ENCODE measurements at regions not wholly inside any gene's neighbourhood (a gene's known extent, or its start where the extent isn't known, plus 50 kb on each side); places are given as distances from the start of the nearest gene placed in this dataset.

DNA sequence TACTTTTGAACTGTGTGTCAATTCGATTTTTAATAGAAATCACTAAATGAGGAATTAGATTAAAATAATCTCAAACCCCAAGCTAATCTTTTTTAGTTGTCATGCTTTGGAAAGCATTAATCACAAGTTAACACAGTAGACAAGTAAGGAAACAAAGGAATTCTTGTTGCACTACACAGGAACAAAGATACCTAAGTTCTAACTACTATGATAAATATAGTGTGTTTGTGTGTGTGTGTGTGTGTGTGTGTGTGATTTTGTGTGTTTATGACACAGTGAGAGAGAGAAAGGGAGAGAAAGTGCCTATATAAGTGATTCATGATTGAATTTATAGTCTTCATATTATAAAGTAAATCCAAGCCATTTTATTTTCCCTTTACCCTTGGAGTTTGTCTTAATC is 931.4 kb downstream of the PCDH7 start:
- Histone ChIP-seq H3K4me1 (no peaks in the 10 kb centered on the region), H3K9me3 (no peaks in the 10 kb centered on the region), H3K27ac (no peak overlapping the region), H3K4me3 (no peak overlapping the region), H3K4me2 (no peak overlapping the region)
- no peak for FAIRE-seq
- WGBS (ENCODE audit: missing lambda C conversion rate), result 7% methylated on average over 1 of the region's 1 CpG
- TF ChIP-seq, protein P1, sequence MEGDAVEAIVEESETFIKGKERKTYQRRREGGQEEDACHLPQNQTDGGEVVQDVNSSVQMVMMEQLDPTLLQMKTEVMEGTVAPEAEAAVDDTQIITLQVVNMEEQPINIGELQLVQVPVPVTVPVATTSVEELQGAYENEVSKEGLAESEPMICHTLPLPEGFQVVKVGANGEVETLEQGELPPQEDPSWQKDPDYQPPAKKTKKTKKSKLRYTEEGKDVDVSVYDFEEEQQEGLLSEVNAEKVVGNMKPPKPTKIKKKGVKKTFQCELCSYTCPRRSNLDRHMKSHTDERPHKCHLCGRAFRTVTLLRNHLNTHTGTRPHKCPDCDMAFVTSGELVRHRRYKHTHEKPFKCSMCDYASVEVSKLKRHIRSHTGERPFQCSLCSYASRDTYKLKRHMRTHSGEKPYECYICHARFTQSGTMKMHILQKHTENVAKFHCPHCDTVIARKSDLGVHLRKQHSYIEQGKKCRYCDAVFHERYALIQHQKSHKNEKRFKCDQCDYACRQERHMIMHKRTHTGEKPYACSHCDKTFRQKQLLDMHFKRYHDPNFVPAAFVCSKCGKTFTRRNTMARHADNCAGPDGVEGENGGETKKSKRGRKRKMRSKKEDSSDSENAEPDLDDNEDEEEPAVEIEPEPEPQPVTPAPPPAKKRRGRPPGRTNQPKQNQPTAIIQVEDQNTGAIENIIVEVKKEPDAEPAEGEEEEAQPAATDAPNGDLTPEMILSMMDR (IDR thresholded peaks at IDR 0.05), result no peak
- no peak for TF ChIP-seq CHD4 (IDR thresholded peaks at IDR 0.05; ENCODE audit: borderline replicate concordance)
- TF ChIP-seq, protein P2, sequence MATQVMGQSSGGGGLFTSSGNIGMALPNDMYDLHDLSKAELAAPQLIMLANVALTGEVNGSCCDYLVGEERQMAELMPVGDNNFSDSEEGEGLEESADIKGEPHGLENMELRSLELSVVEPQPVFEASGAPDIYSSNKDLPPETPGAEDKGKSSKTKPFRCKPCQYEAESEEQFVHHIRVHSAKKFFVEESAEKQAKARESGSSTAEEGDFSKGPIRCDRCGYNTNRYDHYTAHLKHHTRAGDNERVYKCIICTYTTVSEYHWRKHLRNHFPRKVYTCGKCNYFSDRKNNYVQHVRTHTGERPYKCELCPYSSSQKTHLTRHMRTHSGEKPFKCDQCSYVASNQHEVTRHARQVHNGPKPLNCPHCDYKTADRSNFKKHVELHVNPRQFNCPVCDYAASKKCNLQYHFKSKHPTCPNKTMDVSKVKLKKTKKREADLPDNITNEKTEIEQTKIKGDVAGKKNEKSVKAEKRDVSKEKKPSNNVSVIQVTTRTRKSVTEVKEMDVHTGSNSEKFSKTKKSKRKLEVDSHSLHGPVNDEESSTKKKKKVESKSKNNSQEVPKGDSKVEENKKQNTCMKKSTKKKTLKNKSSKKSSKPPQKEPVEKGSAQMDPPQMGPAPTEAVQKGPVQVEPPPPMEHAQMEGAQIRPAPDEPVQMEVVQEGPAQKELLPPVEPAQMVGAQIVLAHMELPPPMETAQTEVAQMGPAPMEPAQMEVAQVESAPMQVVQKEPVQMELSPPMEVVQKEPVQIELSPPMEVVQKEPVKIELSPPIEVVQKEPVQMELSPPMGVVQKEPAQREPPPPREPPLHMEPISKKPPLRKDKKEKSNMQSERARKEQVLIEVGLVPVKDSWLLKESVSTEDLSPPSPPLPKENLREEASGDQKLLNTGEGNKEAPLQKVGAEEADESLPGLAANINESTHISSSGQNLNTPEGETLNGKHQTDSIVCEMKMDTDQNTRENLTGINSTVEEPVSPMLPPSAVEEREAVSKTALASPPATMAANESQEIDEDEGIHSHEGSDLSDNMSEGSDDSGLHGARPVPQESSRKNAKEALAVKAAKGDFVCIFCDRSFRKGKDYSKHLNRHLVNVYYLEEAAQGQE (IDR thresholded peaks at IDR 0.05), result no peak
- TF ChIP-seq HOXB13 (CRISPR knock-in tag; IDR thresholded peaks at IDR 0.05; ENCODE audit: low read depth), result no peak
- TF ChIP-seq, protein P3, sequence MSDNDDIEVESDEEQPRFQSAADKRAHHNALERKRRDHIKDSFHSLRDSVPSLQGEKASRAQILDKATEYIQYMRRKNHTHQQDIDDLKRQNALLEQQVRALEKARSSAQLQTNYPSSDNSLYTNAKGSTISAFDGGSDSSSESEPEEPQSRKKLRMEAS (IDR thresholded peaks at IDR 0.05), result no peak
- no peak for TF ChIP-seq MYC (IDR thresholded peaks at IDR 0.05; ENCODE audit: borderline replicate concordance, low read length)
- no peak for TF ChIP-seq KDM1A (IDR thresholded peaks at IDR 0.05; ENCODE audit: low read depth)
- no peak for TF ChIP-seq RCOR1 (IDR thresholded peaks at IDR 0.05; ENCODE audit: low read depth, low read length)
- no peak for TF ChIP-seq POLR2A (IDR thresholded peaks at IDR 0.05; ENCODE audit: low read length)
- TF ChIP-seq TP53 (CRISPR knock-in tag; IDR thresholded peaks at IDR 0.05), result no peak
- no peak for TF ChIP-seq FOXS1 (CRISPR knock-in tag; IDR thresholded peaks at IDR 0.05)
- no peak for TF ChIP-seq CHD2 (IDR thresholded peaks at IDR 0.05; ENCODE audit: low read length, partially characterized antibody)
- ChIA-PET CTCF (no interaction called here), POLR2A (no interaction called here)
- DNase-seq (ENCODE audit: low read depth in 1 of 2, low spot score in 1 of 2), result no peak
- ATAC-seq, result no peak

DNA sequence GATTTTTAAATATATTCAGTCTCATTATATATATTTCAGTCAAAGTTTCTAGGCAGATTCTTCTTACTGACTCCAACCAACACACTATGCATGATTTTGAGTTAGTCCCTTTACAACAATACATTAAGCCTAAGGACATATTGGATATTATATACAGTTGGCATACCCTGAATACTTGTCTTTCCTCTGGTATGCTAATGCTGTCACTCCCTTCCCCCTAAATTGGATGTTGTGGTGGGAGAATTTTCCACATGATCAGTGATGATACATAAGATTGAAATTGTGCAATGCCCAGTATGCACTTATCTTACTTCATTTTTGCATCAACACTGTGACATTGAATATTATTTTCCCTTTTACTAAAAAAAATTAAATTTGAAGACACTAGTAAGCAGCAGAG is 935.2 kb downstream of the PCDH7 start:
- no peaks in the 10 kb centered on the region for H3K4me1 ChIP-seq
- ATAC-seq (no peak), FAIRE-seq (no peak), DNase-seq (ENCODE audit: low read depth in 1 of 2, low spot score in 1 of 2) (no peak)
- TF ChIP-seq NR3C1 (IDR thresholded peaks at IDR 0.05) (no peak), EHMT2 (IDR thresholded peaks at IDR 0.05; ENCODE audit: low read depth) (no peak)
- no peak overlapping the region for H3K27ac ChIP-seq
- H3K4me2 ChIP-seq, result no peak overlapping the region
- ChIA-PET POLR2A (no interaction called here), CTCF (interaction anchor here (0.6 kb wide), 1 partner anchor 11 kb away, joined by 3 read pairs; no protein-coding TSS in a partner anchor)
- no peaks in the 10 kb centered on the region for H3K9me3 ChIP-seq
- no peak overlapping the region for H3K4me3 ChIP-seq

DNA sequence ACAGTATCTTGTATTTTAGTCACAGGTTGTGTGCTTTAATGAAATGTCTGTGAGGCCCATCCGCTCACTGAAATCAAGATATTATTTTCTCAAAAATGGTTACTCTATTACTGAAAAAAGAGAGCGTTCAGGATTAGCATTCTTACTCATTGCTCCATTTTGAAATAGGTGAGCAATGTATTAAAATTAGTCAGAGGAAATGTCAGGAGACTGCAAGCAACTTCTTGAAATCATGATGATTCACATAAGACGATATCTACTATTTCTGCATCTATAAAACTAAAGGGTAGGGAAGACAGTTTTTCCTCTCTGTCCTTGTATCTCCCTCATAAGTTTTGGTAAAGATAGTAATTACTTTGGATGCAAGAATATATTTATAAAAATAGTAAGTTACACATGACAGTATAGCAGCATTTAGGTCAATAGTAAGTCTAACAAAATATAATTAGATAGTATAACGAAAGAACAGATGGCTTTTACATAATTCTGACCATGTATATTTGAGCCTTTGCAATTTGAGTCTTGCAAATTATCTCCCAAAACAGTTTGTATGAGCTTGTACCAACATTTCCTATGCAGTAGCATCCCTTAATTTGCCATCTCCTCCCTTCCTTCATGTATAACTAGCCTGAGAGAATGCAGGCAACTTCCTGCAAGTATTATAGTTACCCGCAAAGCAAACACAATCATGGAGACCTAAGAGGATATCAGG is 937.8 kb downstream of the PCDH7 start:
- no peaks in the 10 kb centered on the region for H3K9me3 ChIP-seq
- POLR2A ChIA-PET, result no interaction called here
- H3K4me3 ChIP-seq, result no peak overlapping the region
- FAIRE-seq (no peak), DNase-seq (ENCODE audit: low read depth in 1 of 2, low spot score in 1 of 2) (no peak), ATAC-seq (no peak)
- TF ChIP-seq SMC3 (IDR thresholded peaks at IDR 0.05), result no peak
- no peak for TF ChIP-seq MAFK (IDR thresholded peaks at IDR 0.05; ENCODE audit: partially characterized antibody)
- TF ChIP-seq, protein P4, sequence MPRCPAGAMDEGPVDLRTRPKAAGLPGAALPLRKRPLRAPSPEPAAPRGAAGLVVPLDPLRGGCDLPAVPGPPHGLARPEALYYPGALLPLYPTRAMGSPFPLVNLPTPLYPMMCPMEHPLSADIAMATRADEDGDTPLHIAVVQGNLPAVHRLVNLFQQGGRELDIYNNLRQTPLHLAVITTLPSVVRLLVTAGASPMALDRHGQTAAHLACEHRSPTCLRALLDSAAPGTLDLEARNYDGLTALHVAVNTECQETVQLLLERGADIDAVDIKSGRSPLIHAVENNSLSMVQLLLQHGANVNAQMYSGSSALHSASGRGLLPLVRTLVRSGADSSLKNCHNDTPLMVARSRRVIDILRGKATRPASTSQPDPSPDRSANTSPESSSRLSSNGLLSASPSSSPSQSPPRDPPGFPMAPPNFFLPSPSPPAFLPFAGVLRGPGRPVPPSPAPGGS (IDR thresholded peaks at IDR 0.05), result no peak
- no peak for TF ChIP-seq CBX8 (IDR thresholded peaks at IDR 0.05)
- TF ChIP-seq ESRRA (IDR thresholded peaks at IDR 0.05; ENCODE audit: borderline replicate concordance, low read length), result no peak
- no peak for TF ChIP-seq CHD2 (IDR thresholded peaks at IDR 0.05; ENCODE audit: low read length, partially characterized antibody)
- TF ChIP-seq RFX5 (IDR thresholded peaks at IDR 0.05), result no peak
- TF ChIP-seq BHLHE40 (IDR thresholded peaks at IDR 0.05; ENCODE audit: low read depth, low read length), result no peak
- TF ChIP-seq, protein P5, sequence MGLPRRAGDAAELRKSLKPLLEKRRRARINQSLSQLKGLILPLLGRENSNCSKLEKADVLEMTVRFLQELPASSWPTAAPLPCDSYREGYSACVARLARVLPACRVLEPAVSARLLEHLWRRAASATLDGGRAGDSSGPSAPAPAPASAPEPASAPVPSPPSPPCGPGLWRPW (IDR thresholded peaks at IDR 0.05), result no peak
- TF ChIP-seq HOXB5 (CRISPR knock-in tag; IDR thresholded peaks at IDR 0.05), result no peak
- TF ChIP-seq FOXS1 (CRISPR knock-in tag; IDR thresholded peaks at IDR 0.05), result no peak
- TF ChIP-seq GATA3 (IDR thresholded peaks at IDR 0.05; ENCODE audit: borderline replicate concordance), result no peak
- TF ChIP-seq RARB (CRISPR knock-in tag; IDR thresholded peaks at IDR 0.05), result no peak
- 53% methylated on average over 5 of the region's 5 CpGs for WGBS (ENCODE audit: missing lambda C conversion rate)
- no peaks in the 10 kb centered on the region for H3K4me1 ChIP-seq
- CTCF ChIA-PET, result no interaction called here
- H3K27ac ChIP-seq, result no peak overlapping the region
- no peak overlapping the region for H3K4me2 ChIP-seq
